NCI-H1092 (cell line): ENCODE measurements at regions not wholly inside any gene's neighbourhood (a gene's known extent, or its start where the extent isn't known, plus 50 kb on each side); places are given as distances from the start of the nearest gene placed in this dataset.
"Not testable (repeated sequence)": the region's sequence is repeated elsewhere in the genome, so short reads cannot be mapped to it uniquely, and the experiment has no call there.

Experiments
- DNase-seq: peaks from one replicate; lab custom pipeline; 2025; lab: John Stamatoyannopoulos, UW

GRCh38 chr5:36390640-36391039 lies 88.9 kb upstream of the RANBP3L start:
- DNase-seq: no peak

GRCh38 chr5:36392186-36392585 lies 90.5 kb upstream of the RANBP3L start:
- no peak for DNase-seq

GRCh38 chr5:36392818-36393217 lies 91.1 kb upstream of the RANBP3L start:
- no peak for DNase-seq

- DNase-seq: no peak
Measured at GRCh38 chr5:36393656-36394428, 92.1 kb upstream of the RANBP3L start.

- no peak for DNase-seq
Measured at GRCh38 chr5:36395260-36395659, 93.6 kb upstream of the RANBP3L start.

- DNase-seq: not testable (repeated sequence)
Measured at GRCh38 chr5:36395947-36396346, 94.2 kb upstream of the RANBP3L start.

- DNase-seq: no peak
Measured at GRCh38 chr5:36396640-36397039, 94.9 kb upstream of the RANBP3L start.

- DNase-seq: no peak
Measured at GRCh38 chr5:36397901-36398536, 96.3 kb upstream of the RANBP3L start.

GRCh38 chr5:36402512-36402906 lies 100.8 kb upstream of the RANBP3L start:
- DNase-seq: no peak

GRCh38 chr5:36403632-36404311 lies 102.1 kb upstream of the RANBP3L start:
- no peak for DNase-seq

- no peak for DNase-seq
Measured at GRCh38 chr5:36406023-36406422, 104.3 kb upstream of the RANBP3L start.

GRCh38 chr5:36407396-36407795 lies 105.7 kb upstream of the RANBP3L start:
- no peak for DNase-seq

- DNase-seq: not testable (repeated sequence)
Measured at GRCh38 chr5:36409711-36410110, 108.0 kb upstream of the RANBP3L start.

- not testable (repeated sequence) for DNase-seq
Measured at GRCh38 chr5:36410672-36411071, 109.0 kb upstream of the RANBP3L start.

- DNase-seq: peak; percentile 1
Measured at GRCh38 chr5:36414869-36415282, 113.2 kb upstream of the RANBP3L start.

GRCh38 chr5:36416605-36417004 lies 114.9 kb upstream of the RANBP3L start:
- DNase-seq: no peak

- DNase-seq: no peak
Measured at GRCh38 chr5:36417221-36417620, 115.5 kb upstream of the RANBP3L start.

- DNase-seq: no peak
Measured at GRCh38 chr5:36417668-36418067, 116.0 kb upstream of the RANBP3L start.

GRCh38 chr5:36418152-36418979 lies 116.7 kb upstream of the RANBP3L start:
- DNase-seq: no peak

GRCh38 chr5:36421256-36421655 lies 119.6 kb upstream of the RANBP3L start:
- DNase-seq: no peak

- no peak for DNase-seq
Measured at GRCh38 chr5:36422952-36423351, 121.2 kb upstream of the RANBP3L start.
